Panc1 (cell line): ENCODE measurements at regions not wholly inside any gene's neighbourhood (a gene's known extent, or its start where the extent isn't known, plus 50 kb on each side); places are given as distances from the start of the nearest gene placed in this dataset.

Experiments used
- ATAC-seq: fragments of 200-7000 bp; cut with Tn5 transposase; 2 replicates; pipeline ENCODE4 v1.9.1; 2020; ENCODE audit warnings: mild to moderate bottlenecking, moderate library complexity
- BruUV-seq: library from RNA; stranded (reverse); fragments of 400-500 nt; replicated peaks from 2 replicates; lab custom pipeline; 2021; lab: Mats Ljungman, UMichigan
- CTCF ChIA-PET: fragments of 300-600 bp; sonication (Branson Sonifier 250); formaldehyde crosslinking; loops from one replicate; lab custom pipeline; 2022; ENCODE audit warnings: antibody characterized with exemption; lab: Charles Lee
- POLR2A ChIA-PET: fragments of 300-600 bp; sonication (Branson Sonifier 250); formaldehyde crosslinking; loops from one replicate; lab custom pipeline; 2022; ENCODE audit warnings: antibody characterized with exemption; lab: Charles Lee
- DNase-seq: peaks from one replicate; pipeline ENCODE4 v3.0.0-alpha.2; 2010; ENCODE audit warnings: low read depth, low spot score
- H3K27ac ChIP-seq: 2 replicates; pipeline ENCODE4 v1.5.1; 2011; ENCODE audit warnings: mild to moderate bottlenecking, low read length, inconsistent platforms
- H3K27me3 ChIP-seq: fragments of 200-500 bp; sonication (Bioruptor generic); 2 replicates; pipeline ENCODE4 v1.6.0; 2014; ENCODE audit warnings: low read length, inconsistent platforms; ENCODE audit not compliant: control insufficient read depth, insufficient read depth
- H3K36me3 ChIP-seq: fragments of 200-500 bp; sonication (Bioruptor generic); 2 replicates; pipeline ENCODE4 v1.5.1; 2014; ENCODE audit warnings: inconsistent platforms, mild to moderate bottlenecking, low read length, moderate library complexity; ENCODE audit not compliant: control insufficient read depth, insufficient read depth
- H3K4me1 ChIP-seq: 2 replicates; pipeline ENCODE4 v1.5.1; 2011; ENCODE audit warnings: inconsistent platforms, mild to moderate bottlenecking, low read length, moderate library complexity; ENCODE audit not compliant: control insufficient read depth, insufficient read depth
- H3K4me3 ChIP-seq, 2 experiments: 2 replicates each; pipeline ENCODE4 v1.5.1; 2011 to 2012; ENCODE audit warnings: low read depth in 2 of 2, low read length in 2 of 2, mild to moderate bottlenecking in 2 of 2, inconsistent platforms in 1 of 2, moderate library complexity in 1 of 2
- H3K9me3 ChIP-seq: fragments of 200-500 bp; sonication (Bioruptor generic); 2 replicates; pipeline ENCODE4 v1.5.1; 2014; ENCODE audit warnings: low read depth, mild to moderate bottlenecking, inconsistent platforms, low read length, moderate library complexity; ENCODE audit not compliant: control insufficient read depth, insufficient read depth
- POLR2AphosphoS5 ChIP-seq: IDR thresholded peaks from 2 replicates; pipeline ENCODE4 v1.6.1; 2012; ENCODE audit warnings: mild to moderate bottlenecking, low read depth, low read length, moderate library complexity
- SIN3A ChIP-seq: IDR thresholded peaks from 2 replicates; pipeline ENCODE4 v1.6.1; 2012; ENCODE audit warnings: low read depth, mild to moderate bottlenecking, low read length, moderate library complexity, borderline replicate concordance; ENCODE audit not compliant: insufficient read depth
- TCF7L2 ChIP-seq: IDR thresholded peaks from 2 replicates; pipeline ENCODE4 v1.6.1; 2011; ENCODE audit warnings: mild to moderate bottlenecking, low read depth, low read length, inconsistent platforms
- in situ Hi-C: cut with HindIII; loops from 2 replicates; pipeline ENCODE4 v1.10.0; 2016; ENCODE audit warnings: low sequenced_read_pairs, low pct_unique_long_range_greater_than_20kb
- intact Hi-C: fragments of 100-400 bp; cut with micrococcal nuclease; formaldehyde crosslinking; loops from one replicate; pipeline ENCODE4 v1.10.0; 2022; ENCODE audit not compliant: unreplicated experiment
- TF ChIP-seq, protein P1 (sequence below): fragments of 450-650 bp; IDR thresholded peaks from 2 replicates; pipeline ENCODE4 v1.5.1; 2017; ENCODE audit warnings: mild to moderate bottlenecking
- TF ChIP-seq, protein P2 (sequence below), 2 experiments: IDR thresholded peaks; 2 replicates each; pipeline ENCODE4 v1.6.1; 2011 to 2012; ENCODE audit warnings: low read depth in 2 of 2, control low read depth in 1 of 2, low read length in 1 of 2, mild to moderate bottlenecking in 1 of 2, moderate library complexity in 1 of 2; ENCODE audit not compliant: insufficient read depth in 1 of 2

DNA sequence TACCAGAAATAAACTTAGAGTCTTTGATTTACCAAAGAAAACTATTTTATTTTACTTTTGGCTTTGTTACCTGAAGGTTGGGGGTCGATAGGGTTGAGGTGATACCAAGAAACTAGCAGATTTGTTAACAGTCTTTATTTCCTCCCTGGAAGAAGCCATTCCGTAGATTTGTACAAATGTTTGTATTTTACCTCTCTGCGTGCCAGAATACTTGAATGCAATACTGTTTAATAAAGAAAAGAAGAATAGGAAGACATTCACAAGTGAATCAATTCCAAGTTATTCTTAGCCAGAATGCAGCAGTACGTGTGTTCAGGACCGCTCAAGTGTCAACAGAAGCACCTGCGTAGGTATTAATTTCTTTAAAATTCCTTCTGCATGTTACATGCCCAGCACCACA lies 260.3 kb upstream of the TENM3 start:
- BruUV-seq, result no TSS peak
- POLR2A ChIA-PET, result no interaction called here
- Histone ChIP-seq H3K27me3 (no peaks in the 10 kb centered on the region), H3K4me3 (no peak overlapping the region), H3K4me1 (no peaks in the 10 kb centered on the region), H3K36me3 (no peaks in the 10 kb centered on the region), H3K27ac (no peak overlapping the region), H3K9me3 (no peaks in the 10 kb centered on the region)
- ATAC-seq (no peak), DNase-seq (no peak)
- CTCF ChIA-PET, result no interaction called here
- intact Hi-C loops (no loop called here), in situ Hi-C loops (no loop called here)
- TF ChIP-seq SIN3A, result no peak
- TF ChIP-seq POLR2AphosphoS5, result no peak
- TF ChIP-seq, protein P1, sequence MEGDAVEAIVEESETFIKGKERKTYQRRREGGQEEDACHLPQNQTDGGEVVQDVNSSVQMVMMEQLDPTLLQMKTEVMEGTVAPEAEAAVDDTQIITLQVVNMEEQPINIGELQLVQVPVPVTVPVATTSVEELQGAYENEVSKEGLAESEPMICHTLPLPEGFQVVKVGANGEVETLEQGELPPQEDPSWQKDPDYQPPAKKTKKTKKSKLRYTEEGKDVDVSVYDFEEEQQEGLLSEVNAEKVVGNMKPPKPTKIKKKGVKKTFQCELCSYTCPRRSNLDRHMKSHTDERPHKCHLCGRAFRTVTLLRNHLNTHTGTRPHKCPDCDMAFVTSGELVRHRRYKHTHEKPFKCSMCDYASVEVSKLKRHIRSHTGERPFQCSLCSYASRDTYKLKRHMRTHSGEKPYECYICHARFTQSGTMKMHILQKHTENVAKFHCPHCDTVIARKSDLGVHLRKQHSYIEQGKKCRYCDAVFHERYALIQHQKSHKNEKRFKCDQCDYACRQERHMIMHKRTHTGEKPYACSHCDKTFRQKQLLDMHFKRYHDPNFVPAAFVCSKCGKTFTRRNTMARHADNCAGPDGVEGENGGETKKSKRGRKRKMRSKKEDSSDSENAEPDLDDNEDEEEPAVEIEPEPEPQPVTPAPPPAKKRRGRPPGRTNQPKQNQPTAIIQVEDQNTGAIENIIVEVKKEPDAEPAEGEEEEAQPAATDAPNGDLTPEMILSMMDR, result no peak
- TF ChIP-seq, protein P2, sequence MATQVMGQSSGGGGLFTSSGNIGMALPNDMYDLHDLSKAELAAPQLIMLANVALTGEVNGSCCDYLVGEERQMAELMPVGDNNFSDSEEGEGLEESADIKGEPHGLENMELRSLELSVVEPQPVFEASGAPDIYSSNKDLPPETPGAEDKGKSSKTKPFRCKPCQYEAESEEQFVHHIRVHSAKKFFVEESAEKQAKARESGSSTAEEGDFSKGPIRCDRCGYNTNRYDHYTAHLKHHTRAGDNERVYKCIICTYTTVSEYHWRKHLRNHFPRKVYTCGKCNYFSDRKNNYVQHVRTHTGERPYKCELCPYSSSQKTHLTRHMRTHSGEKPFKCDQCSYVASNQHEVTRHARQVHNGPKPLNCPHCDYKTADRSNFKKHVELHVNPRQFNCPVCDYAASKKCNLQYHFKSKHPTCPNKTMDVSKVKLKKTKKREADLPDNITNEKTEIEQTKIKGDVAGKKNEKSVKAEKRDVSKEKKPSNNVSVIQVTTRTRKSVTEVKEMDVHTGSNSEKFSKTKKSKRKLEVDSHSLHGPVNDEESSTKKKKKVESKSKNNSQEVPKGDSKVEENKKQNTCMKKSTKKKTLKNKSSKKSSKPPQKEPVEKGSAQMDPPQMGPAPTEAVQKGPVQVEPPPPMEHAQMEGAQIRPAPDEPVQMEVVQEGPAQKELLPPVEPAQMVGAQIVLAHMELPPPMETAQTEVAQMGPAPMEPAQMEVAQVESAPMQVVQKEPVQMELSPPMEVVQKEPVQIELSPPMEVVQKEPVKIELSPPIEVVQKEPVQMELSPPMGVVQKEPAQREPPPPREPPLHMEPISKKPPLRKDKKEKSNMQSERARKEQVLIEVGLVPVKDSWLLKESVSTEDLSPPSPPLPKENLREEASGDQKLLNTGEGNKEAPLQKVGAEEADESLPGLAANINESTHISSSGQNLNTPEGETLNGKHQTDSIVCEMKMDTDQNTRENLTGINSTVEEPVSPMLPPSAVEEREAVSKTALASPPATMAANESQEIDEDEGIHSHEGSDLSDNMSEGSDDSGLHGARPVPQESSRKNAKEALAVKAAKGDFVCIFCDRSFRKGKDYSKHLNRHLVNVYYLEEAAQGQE (IDR thresholded peaks at IDR 0.05; ENCODE audit: insufficient read depth in 1 of 2, low read depth in 2 of 2, low read length in 1 of 2), result no peak
- no peak for TF ChIP-seq TCF7L2

DNA sequence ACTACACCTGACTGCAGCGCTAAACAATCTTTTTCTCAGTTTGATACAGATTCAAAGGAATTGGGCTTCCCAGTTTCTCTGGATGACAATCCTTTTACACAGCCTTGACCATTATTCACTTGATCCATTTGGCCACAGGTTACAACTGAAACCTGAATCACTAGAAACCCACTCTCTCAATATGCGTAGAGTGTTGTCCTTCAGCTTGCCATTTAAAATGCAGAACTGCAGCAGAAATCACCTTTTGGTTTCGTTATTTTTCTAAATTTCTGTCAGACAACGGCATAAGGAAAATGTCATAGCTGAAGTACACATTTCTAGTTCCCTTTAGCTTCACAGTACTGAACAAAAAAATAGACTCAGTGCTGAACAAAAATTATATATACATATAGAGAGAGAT lies 255.8 kb upstream of the TENM3 start:
- no peak overlapping the region for H3K27ac ChIP-seq
- H3K27me3 ChIP-seq, result no peaks in the 10 kb centered on the region
- H3K9me3 ChIP-seq, result no peaks in the 10 kb centered on the region
- in situ Hi-C loops (no loop called here), intact Hi-C loops (no loop called here)
- H3K4me1 ChIP-seq, result no peaks in the 10 kb centered on the region
- ATAC-seq, result no peak
- ChIA-PET POLR2A (no interaction called here), CTCF (no interaction called here)
- no peak overlapping the region for H3K4me3 ChIP-seq
- no TSS peak for BruUV-seq
- no peak for DNase-seq
- no peaks in the 10 kb centered on the region for H3K36me3 ChIP-seq
- TF ChIP-seq, protein P2 (IDR thresholded peaks at IDR 0.05; ENCODE audit: insufficient read depth in 1 of 2, low read depth in 2 of 2, low read length in 1 of 2), result no peak
- TF ChIP-seq SIN3A (no peak), POLR2AphosphoS5 (no peak), TCF7L2 (no peak)
- TF ChIP-seq, protein P1, result no peak
